ENCODE measurements at regions not wholly inside any gene's neighbourhood (a gene's known extent, or its start where the extent isn't known, plus 50 kb on each side); places are given as distances from the start of the nearest gene placed in this dataset.

GRCh38 chr14:25396128-25396527 lies 346.2 kb upstream of the STXBP6 start:
- TF ChIP-seq, protein P1, sequence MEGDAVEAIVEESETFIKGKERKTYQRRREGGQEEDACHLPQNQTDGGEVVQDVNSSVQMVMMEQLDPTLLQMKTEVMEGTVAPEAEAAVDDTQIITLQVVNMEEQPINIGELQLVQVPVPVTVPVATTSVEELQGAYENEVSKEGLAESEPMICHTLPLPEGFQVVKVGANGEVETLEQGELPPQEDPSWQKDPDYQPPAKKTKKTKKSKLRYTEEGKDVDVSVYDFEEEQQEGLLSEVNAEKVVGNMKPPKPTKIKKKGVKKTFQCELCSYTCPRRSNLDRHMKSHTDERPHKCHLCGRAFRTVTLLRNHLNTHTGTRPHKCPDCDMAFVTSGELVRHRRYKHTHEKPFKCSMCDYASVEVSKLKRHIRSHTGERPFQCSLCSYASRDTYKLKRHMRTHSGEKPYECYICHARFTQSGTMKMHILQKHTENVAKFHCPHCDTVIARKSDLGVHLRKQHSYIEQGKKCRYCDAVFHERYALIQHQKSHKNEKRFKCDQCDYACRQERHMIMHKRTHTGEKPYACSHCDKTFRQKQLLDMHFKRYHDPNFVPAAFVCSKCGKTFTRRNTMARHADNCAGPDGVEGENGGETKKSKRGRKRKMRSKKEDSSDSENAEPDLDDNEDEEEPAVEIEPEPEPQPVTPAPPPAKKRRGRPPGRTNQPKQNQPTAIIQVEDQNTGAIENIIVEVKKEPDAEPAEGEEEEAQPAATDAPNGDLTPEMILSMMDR (IDR thresholded peaks at IDR 0.05; ENCODE audit: low read depth, low read length, poor library complexity, severe bottlenecking): no peak
- no peak for TF ChIP-seq EZH2phosphoT487 (IDR thresholded peaks at IDR 0.05; ENCODE audit: borderline replicate concordance, low read length)
